HEK293T (cell line): ENCODE measurements at regions not wholly inside any gene's neighbourhood (a gene's known extent, or its start where the extent isn't known, plus 50 kb on each side); places are given as distances from the start of the nearest gene placed in this dataset.

ENCODE experiments used
- ELF4 ChIP-seq: fragments of 450-650 bp; IDR thresholded peaks from 2 replicates; pipeline ENCODE4 v1.6.1; 2017; ENCODE audit warnings: antibody characterized with exemption
- LEF1 ChIP-seq: fragments of 450-650 bp; IDR thresholded peaks from 2 replicates; pipeline ENCODE4 v1.6.1; 2017; ENCODE audit warnings: mild to moderate bottlenecking, borderline replicate concordance

DNA sequence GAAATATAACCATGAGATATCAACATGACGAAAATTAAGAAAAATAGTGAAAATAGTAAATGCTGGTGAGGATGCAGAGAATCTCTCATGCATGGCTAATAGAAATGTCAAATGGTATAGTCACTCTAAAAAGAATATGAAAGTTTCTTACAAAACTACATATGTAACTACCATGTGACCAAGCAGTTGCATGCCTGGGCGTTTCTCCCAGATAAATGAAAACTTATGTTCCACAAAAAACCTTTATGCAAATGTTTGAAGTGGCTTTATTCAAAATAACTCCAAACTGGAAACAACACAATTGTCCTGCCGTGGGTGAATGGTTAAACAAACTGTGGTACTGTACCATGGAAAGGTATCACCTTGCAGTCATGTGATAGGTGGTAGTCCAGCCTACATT is 112.4 kb downstream of the HDGFL1 start:
- TF ChIP-seq LEF1: no peak
- no peak for TF ChIP-seq ELF4
